ENCODE measurements at regions not wholly inside any gene's neighbourhood (a gene's known extent, or its start where the extent isn't known, plus 50 kb on each side); places are given as distances from the start of the nearest gene placed in this dataset.
A peak's percentile ranks its signal among the peaks of the same experiment; 100 is the strongest.

DNA sequence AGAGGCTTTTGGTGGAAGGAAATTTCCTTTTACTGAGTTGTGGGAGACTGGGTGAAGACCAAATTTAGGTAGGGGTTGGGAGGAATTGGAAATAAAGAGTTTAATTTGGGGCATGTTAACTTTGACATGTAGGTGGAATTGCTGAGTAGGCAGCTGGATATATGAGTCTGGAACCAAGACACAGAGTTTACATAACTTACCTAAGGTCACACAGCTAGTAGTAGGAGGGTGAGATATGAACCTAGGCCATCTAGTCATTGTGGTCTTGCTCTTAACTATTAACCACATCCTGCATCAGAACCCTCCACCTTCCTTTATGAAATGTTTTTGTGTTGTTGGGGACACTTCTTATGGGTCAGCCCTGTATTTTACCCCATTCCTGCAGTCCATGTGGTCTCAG is 113.1 kb downstream of the ICOS start:
- DNase-seq: no peak

DNA sequence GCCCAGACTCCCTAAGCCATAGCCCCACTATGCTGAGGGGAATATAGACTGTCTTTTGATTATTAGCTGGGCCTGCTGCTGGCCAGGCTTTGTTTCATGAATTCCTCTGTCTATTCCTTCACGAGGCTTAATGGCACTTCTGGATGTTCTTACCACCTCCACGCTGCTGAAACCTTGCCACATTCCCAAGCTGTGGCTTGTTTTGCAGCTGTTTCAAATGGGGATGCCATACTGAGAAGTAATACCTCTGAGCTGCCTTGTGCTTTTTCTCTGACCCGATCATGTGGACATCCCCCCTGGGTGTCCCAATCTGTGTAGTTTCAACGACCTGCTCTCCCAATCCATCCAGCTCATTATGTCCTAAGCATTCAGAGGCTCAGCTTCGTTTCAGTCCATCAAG is 114.1 kb downstream of the ICOS start:
- DNase-seq: no peak

DNA sequence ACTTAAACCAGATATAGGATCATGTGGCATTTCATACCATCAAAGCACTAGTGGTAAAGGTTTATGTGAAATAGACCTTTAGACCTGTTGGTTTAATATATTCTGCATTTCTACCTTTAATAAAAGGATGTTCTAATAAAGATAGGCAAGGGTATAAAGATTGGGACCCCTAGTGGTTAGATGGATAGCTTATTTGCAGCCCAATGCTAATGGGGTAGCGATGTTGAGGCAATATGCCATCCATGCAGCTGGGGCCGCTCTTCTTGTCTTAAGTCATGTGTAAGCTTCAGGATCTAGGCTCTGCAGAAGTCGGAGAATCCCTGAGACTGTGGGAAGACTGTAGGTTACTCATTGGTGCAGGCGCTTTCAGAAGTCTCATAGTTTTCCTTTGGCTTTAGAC is 114.9 kb downstream of the ICOS start:
- DNase-seq: no peak

DNA sequence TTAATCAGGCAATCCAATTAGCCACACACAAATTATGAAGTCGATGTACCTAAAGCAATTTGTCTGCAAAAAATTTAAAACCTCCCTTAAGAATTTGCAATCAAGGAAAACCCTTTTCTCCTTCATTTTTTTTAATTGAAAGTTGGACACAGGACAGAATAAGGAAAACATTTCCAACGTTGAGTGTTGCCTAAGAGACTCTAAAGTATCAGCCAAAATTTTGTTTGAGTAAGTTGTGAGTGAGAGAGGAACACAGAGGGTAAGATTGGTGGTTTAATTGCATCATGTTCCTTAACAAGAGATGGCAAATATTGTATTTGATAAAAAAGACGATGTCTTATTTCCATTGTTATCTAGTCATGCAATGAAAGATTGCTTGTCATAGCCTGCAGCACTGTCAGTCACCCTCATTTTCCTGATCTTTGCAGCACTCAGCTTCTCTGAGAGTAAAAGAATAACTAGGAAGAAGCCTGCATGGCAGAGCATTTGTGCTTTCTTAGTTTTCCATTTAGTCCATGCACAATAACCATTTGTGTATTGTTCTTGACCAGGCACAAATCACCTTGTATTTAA is 115.5 kb downstream of the ICOS start:
- DNase-seq: no peak

DNA sequence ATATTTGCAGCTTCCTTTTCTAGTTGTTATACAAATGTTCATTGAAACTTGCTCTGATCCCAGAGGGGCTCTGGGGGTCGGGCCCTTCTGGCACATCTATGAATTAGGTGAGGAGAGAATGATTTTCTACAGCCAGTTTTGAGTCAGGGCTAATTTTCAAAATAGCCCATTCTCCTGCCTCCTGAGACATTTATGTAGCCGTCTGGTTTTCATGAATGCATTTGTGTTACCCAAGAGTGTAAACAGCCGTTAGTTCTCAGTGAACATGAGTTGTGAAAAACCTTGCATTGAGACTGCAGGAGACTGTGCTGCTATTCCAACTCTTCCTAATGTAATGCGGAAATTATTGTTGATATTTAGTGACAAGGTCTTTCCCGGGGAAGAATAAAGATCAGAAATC is 122.5 kb downstream of the ICOS start:
- DNase-seq: no peak

DNA sequence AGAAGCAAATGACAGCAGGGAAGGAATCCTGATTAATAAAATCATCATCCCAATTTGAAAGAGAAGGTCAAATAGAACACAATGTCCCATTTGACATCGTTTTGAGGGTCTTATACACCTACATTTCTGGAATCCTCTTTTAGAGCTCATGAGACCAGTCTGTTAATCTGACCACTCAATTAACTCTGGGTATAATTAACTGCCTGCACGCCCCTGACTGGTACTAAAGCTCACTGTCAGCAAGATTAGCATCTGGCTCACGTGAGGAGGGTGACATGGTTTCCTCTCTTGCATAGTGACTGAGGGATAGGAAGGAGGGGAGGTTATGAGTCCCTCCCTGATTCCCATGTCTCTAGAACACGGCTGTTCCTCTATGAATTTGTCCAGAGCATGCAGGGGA is 124.3 kb downstream of the ICOS start:
- no peak for DNase-seq

DNA sequence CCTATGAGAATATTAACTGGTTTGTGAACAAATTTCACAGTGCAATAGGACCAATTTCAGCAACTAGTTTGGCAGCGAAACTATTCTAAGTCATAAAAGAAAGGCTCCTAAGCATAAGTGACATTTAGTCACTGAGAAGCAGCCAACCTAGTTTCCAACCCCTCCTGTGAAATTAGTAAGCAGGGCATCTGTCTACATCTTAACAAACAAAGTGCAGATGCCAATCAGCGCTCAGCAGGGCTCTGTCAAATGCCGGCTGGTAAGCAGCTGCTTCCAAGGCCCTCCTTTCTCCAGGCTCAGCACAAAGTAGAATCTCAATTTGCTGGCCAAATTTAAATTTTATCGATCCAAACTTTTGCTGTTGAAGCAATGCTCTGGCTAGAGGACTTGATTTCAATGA is 124.7 kb downstream of the ICOS start:
- no peak for DNase-seq

DNA sequence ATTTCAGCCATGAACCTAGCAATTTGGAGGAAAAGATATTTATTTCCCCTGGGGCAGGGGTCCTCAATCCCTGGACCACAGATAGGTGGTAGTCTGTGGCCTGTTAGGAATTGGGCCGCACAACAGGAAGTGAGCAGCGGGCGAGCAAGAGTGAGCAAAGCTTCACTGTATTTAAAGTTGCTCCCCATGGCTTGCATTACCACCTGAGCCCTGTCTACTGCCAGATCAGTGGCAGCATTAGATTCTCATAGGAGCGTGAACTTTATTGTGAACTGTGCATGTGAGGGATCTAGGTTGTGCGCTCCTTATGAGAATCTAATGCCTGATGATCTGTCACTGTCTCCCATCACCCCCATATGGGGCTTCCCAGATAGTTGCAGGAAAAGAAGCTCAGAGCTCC is 127.6 kb downstream of the ICOS start:
- no peak for DNase-seq

DNA sequence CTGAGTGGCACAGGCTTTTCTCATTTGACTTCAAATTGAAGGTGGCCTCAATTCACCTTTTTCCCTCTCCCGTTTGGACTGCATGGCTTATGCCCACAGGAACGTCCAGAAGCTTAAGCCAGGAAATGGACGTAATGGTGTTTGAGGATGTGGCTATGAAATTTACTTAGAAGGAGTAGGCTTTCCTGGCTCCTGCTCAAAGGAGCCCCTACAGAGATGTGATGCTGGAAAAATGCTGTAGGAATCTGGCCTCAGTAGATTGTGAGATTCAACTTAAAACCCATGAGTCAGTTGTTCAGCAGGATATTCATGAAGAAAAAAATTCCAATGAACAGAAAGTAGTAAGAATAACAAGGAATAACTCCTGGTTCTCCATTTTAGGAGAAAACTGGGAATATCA is 129.0 kb downstream of the ICOS start:
- no peak for DNase-seq

DNA sequence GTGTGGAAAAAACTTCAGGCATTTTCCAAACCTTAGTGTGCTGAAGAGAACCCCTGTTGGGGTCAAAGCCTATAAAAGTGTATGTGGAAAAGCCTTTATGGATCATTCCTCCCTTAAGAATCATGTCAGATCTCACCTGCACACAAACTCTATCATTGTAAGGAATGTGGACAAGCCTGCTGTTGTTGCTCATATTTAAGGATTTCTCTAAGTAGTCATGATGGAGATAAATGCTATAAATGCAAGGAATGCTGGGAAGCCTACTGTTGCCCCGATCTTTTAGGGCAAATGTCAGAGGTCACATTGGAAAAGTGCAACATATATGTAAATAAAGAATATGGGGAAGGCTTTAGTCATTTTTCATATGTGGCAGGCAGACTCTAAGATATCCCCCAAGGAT is 129.5 kb downstream of the ICOS start:
- DNase-seq: no peak

DNA sequence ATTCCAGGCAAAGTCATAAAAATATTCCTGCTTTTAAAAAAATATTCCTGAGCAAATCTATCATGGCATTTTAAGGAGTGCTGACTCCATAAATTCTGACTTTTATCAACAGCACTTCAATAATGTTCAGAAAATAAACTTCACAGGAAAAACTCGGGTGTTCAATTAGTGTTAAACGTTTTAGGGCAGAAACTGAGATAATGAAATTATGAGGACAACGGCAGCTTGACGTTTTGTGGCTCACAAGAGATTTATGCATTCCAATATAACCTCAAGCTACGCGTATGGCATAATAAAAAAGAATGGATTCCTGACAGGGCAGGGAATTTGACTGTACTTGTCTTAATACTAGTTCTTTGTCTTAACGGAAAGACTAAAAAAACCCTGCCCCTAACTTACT is 133.2 kb downstream of the ICOS start:
- DNase-seq: no peak

DNA sequence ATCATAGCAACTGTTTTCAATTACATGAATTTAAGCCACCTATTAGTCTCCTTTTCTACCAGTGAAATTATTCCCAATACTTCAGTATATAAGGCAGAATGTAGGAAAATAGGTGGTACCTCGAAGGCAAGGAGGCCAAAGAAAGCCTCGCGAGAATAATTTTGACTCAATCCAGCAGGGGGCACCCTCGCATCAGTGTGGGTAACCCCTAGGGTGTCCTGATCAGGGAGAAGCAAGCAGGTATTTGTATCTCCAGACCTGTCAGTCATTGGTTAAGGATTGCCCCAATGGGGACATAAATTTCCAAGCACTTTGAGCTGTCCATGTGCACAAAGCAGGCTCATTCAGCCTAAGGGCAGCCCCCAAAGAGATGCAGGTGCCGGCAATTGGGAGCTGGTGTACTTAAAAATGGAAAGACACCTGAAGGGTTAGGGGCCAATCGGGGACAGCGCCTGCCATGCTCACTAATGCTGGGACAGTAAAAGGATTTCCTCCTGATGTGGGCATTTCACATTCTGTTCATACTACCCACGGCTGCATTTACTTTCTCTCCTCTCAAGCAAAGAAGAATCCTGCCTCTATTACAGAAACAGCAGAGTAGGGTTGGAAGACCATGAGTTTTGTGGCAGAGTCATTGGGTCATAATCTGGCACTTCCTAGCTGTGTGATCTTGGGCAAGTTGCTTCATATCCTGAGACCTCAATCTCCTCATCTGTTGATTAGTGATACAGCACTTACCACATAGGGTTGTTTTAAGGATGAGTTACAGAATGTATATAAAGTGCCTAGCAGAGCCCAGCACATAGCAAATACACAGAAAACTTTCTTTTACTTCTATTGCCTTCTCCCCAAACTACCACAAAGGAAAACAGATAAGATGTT is 136.1 kb downstream of the ICOS start:
- peak; percentile 41 to 45 for DNase-seq

DNA sequence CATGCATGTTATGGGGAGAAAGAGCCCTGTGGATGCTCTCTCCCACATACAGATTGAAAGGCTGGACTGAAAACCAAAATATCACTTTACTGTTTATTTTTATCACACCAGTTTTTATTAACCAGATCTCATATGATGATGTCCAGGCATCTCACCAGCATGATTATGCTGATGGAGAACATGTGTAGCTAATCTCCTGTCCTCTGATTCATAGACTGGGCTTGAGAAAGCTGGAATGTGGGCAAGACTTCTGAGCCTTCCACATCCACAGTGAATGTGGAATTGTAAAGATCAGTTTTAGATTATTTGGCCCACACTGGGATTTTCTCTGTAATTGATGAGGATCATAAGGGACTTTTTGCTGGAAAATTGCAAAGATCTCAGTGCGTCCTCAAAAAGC is 137.9 kb downstream of the ICOS start:
- no peak for DNase-seq

DNA sequence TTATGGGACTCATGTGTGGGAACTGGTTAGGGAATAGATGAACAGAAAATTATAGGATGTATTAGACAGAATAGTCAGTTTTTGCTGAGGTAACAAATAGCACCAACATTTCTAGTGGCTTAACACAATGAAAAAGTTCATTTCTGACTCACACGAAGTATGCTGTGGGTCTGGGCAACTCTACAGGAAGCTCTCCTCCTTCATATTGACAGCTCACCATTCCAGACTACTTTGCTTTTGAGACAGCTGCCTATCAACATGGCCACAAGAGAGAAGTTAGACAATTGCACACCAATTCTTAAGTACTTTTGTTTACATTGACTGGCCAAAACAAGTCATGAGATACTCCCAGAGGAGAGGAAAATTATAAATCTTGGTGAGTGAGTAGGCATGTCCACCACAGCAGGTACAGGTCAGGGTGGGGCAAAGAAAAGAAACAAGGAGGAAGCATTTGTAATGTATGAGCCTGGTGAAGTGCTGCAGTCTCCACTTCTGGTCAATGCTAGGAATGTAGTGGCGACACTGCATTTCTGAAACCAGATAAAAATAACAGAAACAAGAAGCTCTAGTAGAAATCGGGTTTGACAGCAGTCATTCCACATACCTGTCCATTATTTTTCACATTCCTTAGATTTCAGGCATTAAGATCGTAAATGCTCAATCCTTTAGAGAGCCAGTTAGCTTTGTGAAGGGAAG is 141.6 kb downstream of the ICOS start:
- no peak for DNase-seq

DNA sequence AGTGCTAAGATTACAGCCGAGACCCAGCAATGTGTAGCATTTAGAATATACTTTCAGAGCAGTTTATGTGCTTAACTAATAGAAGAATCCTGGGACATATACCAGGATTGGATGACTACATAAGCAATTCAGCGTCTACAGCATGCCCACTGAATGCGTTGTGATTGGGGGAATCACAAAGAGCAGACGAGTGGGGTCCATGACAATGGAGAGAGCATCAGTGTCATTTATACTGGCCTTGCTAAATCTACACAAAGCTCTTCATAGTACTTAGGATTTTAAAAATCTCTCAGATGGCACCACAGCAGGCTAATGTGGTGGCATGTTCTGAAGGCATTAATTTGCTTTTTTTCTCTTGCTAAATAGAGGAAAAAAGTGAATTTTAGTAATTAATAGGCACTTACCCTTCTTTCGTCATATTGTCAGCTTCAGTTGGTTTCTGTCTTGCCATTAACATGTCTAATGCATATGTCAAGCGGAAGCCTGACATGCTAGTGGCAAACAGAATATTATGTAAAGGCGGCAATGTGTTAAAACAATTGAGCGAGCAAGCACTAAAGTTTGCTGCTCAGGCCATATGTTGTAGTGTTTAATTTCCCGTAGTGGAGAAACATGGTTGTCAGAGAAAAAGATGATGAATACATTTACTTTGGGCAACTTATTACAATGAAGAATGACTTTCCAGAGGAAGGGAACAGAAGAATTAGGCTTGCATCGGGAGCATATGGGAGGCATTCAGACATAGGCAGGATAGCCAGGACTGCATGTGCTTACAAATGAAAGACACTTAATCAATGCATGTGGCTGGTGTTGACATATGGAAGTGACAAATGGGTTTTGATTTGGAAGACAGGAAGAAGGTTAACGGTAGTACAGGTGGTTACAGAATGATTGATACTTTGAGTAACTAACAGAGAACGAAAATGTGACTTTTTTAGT is 145.2 kb downstream of the ICOS start:
- DNase-seq: no peak

DNA sequence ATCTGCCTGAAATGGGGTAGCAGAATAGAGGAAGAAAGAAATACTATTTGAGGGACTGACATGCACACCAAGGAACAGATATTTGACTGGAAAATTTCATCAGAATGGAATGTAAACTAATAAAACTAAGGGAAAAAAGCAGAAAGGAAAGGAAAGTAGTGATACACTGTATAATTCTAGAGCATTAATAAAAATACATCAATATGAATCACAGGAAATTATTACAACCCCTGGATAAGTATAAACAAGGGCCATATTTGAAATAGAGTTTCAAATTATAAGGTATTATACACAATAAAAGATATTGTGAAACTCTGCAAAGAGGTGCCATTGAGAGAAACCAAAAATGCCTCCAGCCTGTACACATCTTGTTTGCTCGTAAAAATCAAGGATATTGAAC is 149.6 kb downstream of the ICOS start:
- no peak for DNase-seq

DNA sequence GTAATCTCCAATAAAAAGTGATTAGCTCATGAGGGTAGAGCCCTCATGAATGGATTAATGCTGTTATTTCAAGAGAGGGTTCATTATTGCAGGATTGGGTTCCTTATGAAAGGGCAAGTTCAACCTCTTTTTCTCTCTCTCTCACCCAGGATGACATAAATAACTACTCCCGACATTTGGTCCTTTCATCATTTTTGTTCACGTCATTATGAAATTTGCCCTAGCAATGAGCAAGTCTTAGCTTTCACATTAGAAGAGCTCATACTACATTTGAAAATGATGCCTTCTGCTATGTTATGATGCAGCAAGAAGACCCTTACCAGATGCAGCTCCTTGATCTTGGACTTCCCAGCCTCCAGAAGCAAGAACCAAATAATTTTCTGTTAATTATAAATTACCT is 152.5 kb downstream of the ICOS start:
- no peak for DNase-seq

DNA sequence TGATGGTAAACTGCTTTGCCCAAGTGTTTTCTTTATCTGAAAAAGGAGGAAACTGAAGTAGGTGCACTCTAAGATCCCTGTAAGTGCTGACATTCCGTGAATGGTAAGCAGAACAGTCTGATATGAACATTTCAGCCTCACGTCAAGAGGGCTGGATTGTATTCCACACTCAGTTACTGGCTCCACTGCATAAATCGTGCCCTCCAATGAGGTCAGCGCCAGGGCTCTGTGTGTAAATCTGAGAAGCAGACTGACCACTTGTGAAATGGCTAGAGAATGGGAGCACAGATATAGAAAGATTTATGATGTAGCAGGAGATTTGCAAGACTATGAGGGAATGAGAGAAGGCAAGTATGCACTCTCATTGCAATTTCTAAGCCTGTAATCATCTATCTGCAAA is 153.0 kb downstream of the ICOS start:
- no peak for DNase-seq

DNA sequence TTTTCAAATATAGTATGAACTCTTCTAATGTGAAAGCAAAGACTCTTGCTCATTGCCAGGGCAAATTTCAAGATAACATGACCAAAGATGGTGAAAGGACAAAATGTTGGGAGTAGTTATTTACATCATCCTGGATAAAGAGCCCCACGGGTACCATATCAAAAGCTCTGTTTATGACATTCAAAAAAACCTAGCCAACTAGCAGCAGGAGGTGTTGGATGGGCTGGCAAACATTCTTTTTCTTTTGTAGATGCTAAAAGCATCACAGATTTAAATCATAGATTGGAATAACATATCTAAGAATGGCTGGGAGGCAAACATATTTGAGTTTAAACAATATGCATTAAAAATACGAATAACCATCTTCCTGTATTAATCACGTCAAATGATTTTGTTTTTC is 153.5 kb downstream of the ICOS start:
- DNase-seq: no peak

DNA sequence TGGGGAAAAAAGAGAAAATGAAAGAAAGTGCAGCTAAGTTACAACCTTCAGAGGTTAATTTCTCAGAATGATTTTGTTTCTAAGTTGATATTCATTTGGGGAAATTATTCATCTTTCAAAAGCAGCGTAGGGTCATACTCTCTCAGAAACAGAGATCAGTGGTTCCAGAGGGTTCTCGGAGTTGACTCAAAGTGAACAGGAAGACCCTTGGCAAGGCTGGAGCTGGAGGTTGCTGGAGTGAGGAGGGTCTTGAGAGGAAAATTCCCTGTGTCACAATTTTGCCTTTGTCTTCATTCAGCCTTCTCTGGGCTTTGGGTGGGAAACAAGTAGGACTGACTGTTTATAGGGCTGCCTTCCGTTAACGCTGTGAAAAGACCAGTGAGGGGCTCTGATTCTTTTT is 168.2 kb downstream of the ICOS start:
- no peak for DNase-seq

DNA sequence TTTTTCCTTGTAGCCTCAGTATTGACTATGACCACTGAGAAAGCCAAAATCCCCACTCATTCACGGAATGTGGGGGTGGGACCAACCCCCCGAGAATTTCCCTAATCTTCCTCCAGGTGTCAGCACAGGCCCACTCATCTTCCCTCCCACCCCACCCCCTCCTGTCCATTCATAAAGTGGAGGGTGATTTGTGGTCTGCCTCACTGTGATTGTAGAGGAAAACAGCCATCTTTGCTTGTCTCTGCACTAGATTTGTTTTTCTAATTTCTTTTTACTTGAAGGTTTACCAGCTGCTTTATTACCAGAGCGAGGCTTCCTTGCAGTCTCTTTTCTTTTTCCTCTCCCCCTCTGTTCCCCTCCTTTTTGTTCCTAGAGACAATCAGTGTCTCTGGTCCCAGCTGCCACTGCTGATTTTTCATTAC is 171.8 kb downstream of the ICOS start:
- no peak for DNase-seq

DNA sequence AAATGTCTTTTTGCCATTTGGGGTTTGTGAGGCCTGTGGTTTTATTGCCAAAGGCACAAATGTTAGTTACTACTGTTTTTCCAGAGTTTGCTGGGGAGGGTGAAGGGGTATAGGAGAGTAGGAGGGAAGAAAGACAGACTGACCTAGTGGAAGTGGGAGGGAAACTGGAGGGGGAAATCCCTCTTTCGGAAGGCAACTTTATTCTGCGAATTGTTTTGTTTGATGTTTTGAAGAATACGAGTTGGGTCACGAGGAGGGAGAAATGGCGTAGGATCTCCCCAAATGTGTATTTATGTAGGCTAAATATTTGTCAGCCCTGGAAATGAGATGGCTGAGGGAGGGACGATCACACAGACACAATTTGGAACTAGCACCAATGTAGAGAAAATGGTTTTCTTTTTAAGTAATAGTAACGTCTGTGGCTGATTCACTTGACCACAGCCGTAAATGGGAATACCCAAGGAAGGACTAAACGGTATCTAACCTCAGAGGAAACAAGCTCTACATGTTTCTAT is 172.3 kb downstream of the ICOS start:
- no peak for DNase-seq

DNA sequence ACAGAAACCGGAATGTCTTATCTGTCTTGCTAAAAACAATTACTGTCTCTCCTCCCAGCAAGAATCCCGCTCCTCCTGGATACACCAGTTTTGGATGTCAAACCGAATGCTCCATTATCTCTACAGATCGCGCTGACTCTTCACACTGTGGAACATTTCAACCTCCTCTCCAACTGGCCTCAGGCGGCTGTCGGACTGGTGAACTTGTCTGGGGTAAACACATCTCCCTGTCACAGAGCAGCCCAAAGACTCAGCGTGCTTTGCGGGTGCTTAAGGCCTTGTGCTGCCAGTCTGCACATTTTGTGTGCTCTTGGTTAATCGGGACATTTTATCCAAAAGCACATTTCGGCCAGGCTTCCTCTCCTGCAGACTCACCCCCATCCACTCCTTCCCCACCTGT is 173.1 kb downstream of the ICOS start:
- no peak for DNase-seq

All from inflammatory macrophage (primary cell).